ENCODE measurements at regions not wholly inside any gene's neighbourhood (a gene's known extent, or its start where the extent isn't known, plus 50 kb on each side); places are given as distances from the start of the nearest gene placed in this dataset.

- H3K9me3 Mint-ChIP-seq = peaks cover 21% of the 10 kb centered on the region
- H3K4me1 Mint-ChIP-seq = no peaks in the 10 kb centered on the region
- H3K27ac Mint-ChIP-seq = no peak overlapping the region
- TF ChIP-seq CTCF (IDR thresholded peaks at IDR 0.05) = no peak
- H3K27me3 Mint-ChIP-seq (ENCODE audit: low read depth, poor library complexity) = no peaks in the 10 kb centered on the region
- H3K4me3 Mint-ChIP-seq = no peak overlapping the region
- peaks cover 12% of the 10 kb centered on the region for H3K36me3 Mint-ChIP-seq (ENCODE audit: low read depth)
- DNase-seq = no peak
Observed at GRCh38 chr11:109808569-109808968, 284.6 kb upstream of the ZC3H12C start.

GRCh38 chr11:109814824-109815223 is 278.4 kb upstream of the ZC3H12C start:
- no peaks in the 10 kb centered on the region for H3K9me3 Mint-ChIP-seq
- DNase-seq = no peak
- no peak for TF ChIP-seq CTCF (IDR thresholded peaks at IDR 0.05)
- peaks cover 8% of the 10 kb centered on the region for H3K4me1 Mint-ChIP-seq
- no peak overlapping the region for H3K4me3 Mint-ChIP-seq
- no peak overlapping the region for H3K27ac Mint-ChIP-seq
- no peaks in the 10 kb centered on the region for H3K27me3 Mint-ChIP-seq (ENCODE audit: low read depth, poor library complexity)
- H3K36me3 Mint-ChIP-seq (ENCODE audit: low read depth) = no peaks in the 10 kb centered on the region

GRCh38 chr11:109815500-109816150 is 277.6 kb upstream of the ZC3H12C start:
- no peak for TF ChIP-seq CTCF (IDR thresholded peaks at IDR 0.05)
- Mint-ChIP-seq H3K36me3 (ENCODE audit: low read depth) (no peaks in the 10 kb centered on the region), H3K27me3 (ENCODE audit: low read depth, poor library complexity) (no peaks in the 10 kb centered on the region), H3K4me3 (no peak overlapping the region), H3K27ac (no peak overlapping the region), H3K9me3 (no peaks in the 10 kb centered on the region), H3K4me1 (peaks cover 8% of the 10 kb centered on the region)
- DNase-seq = no peak

- no peaks in the 10 kb centered on the region for H3K9me3 Mint-ChIP-seq
- H3K27me3 Mint-ChIP-seq (ENCODE audit: low read depth, poor library complexity) = no peaks in the 10 kb centered on the region
- no peaks in the 10 kb centered on the region for H3K36me3 Mint-ChIP-seq (ENCODE audit: low read depth)
- no peak overlapping the region for H3K4me3 Mint-ChIP-seq
- no peak for TF ChIP-seq CTCF (IDR thresholded peaks at IDR 0.05)
- H3K27ac Mint-ChIP-seq = no peak overlapping the region
- H3K4me1 Mint-ChIP-seq = peaks cover 8% of the 10 kb centered on the region
- no peak for DNase-seq
Observed at GRCh38 chr11:109818290-109818689, 274.9 kb upstream of the ZC3H12C start.

- H3K9me3 Mint-ChIP-seq = no peaks in the 10 kb centered on the region
- no peaks in the 10 kb centered on the region for H3K36me3 Mint-ChIP-seq (ENCODE audit: low read depth)
- H3K27me3 Mint-ChIP-seq (ENCODE audit: low read depth, poor library complexity) = no peaks in the 10 kb centered on the region
- no peak overlapping the region for H3K4me3 Mint-ChIP-seq
- DNase-seq = no peak
- H3K27ac Mint-ChIP-seq = no peak overlapping the region
- peaks cover 8% of the 10 kb centered on the region for H3K4me1 Mint-ChIP-seq
- no peak for TF ChIP-seq CTCF (IDR thresholded peaks at IDR 0.05)
Observed at GRCh38 chr11:109819410-109819809, 273.8 kb upstream of the ZC3H12C start.

GRCh38 chr11:109821511-109821910 is 271.7 kb upstream of the ZC3H12C start:
- Mint-ChIP-seq H3K36me3 (ENCODE audit: low read depth) (no peaks in the 10 kb centered on the region), H3K27ac (no peak overlapping the region), H3K27me3 (ENCODE audit: low read depth, poor library complexity) (peaks cover 4% of the 10 kb centered on the region), H3K4me3 (no peak overlapping the region), H3K9me3 (no peaks in the 10 kb centered on the region), H3K4me1 (peaks cover 8% of the 10 kb centered on the region)
- no peak for TF ChIP-seq CTCF (IDR thresholded peaks at IDR 0.05)
- DNase-seq = no peak
